ENCODE measurements at regions not wholly inside any gene's neighbourhood (a gene's known extent, or its start where the extent isn't known, plus 50 kb on each side); places are given as distances from the start of the nearest gene placed in this dataset.

- 66 to 91% methylated on average over 2 of the region's 2 CpGs for WGBS, 2 donors (ENCODE audit: low coverage in 1 of 2)
- H3K27me3 ChIP-seq = no peaks in the 10 kb centered on the region
- TF ChIP-seq POLR2AphosphoS5 (IDR thresholded peaks at IDR 0.05) (no peak), POLR2A (IDR thresholded peaks at IDR 0.05) (no peak), CTCF (IDR thresholded peaks at IDR 0.05) (no peak), EP300 (IDR thresholded peaks at IDR 0.05) (no peak)
- H3K9me3 ChIP-seq = no peaks in the 10 kb centered on the region
- no peaks in the 10 kb centered on the region for H3K4me1 ChIP-seq
- H3K4me3 ChIP-seq = no peak overlapping the region
- no peaks in the 10 kb centered on the region for H3K36me3 ChIP-seq
- ATAC-seq = no peak
- no peak overlapping the region for H3K27ac ChIP-seq
Measured at GRCh38 chr3:117268318-117268717, 558.7 kb downstream of the TUSC7 start.

- H3K27me3 ChIP-seq = no peaks in the 10 kb centered on the region
- no peak overlapping the region for H3K27ac ChIP-seq
- no peaks in the 10 kb centered on the region for H3K36me3 ChIP-seq
- WGBS, 2 donors (ENCODE audit: low coverage in 1 of 2) = 73 to 94% methylated on average over 2 of the region's 2 CpGs
- H3K4me1 ChIP-seq = no peaks in the 10 kb centered on the region
- no peak overlapping the region for H3K4me3 ChIP-seq
- no peaks in the 10 kb centered on the region for H3K9me3 ChIP-seq
- TF ChIP-seq EP300 (IDR thresholded peaks at IDR 0.05) = no peak
- no peak for TF ChIP-seq POLR2A (IDR thresholded peaks at IDR 0.05)
- no peak for TF ChIP-seq CTCF (IDR thresholded peaks at IDR 0.05)
- TF ChIP-seq POLR2AphosphoS5 (IDR thresholded peaks at IDR 0.05) = no peak
- no peak for ATAC-seq
Measured at GRCh38 chr3:117272274-117272673, 562.7 kb downstream of the TUSC7 start.

- 58 to 78% methylated on average over 5 of the region's 5 CpGs for WGBS, 2 donors (ENCODE audit: low coverage in 1 of 2)
- Histone ChIP-seq H3K27me3 (no peaks in the 10 kb centered on the region), H3K4me1 (no peaks in the 10 kb centered on the region), H3K36me3 (no peaks in the 10 kb centered on the region), H3K9me3 (no peaks in the 10 kb centered on the region), H3K27ac (no peak overlapping the region), H3K4me3 (no peak overlapping the region)
- no peak for ATAC-seq
- TF ChIP-seq POLR2A (IDR thresholded peaks at IDR 0.05) = no peak
- TF ChIP-seq POLR2AphosphoS5 (IDR thresholded peaks at IDR 0.05) = no peak
- no peak for TF ChIP-seq EP300 (IDR thresholded peaks at IDR 0.05)
- no peak for TF ChIP-seq CTCF (IDR thresholded peaks at IDR 0.05)
Measured at GRCh38 chr3:117272876-117273523, 563.4 kb downstream of the TUSC7 start.

- Histone ChIP-seq H3K36me3 (no peaks in the 10 kb centered on the region), H3K27me3 (no peaks in the 10 kb centered on the region), H3K9me3 (no peaks in the 10 kb centered on the region), H3K4me1 (no peaks in the 10 kb centered on the region), H3K27ac (no peak overlapping the region), H3K4me3 (no peak overlapping the region)
- no peak for ATAC-seq
- no peak for TF ChIP-seq POLR2A (IDR thresholded peaks at IDR 0.05)
- TF ChIP-seq CTCF (IDR thresholded peaks at IDR 0.05) = no peak
- no peak for TF ChIP-seq EP300 (IDR thresholded peaks at IDR 0.05)
- TF ChIP-seq POLR2AphosphoS5 (IDR thresholded peaks at IDR 0.05) = no peak
- 40 to 54% methylated on average over 2 of the region's 2 CpGs for WGBS, 2 donors (ENCODE audit: low coverage in 1 of 2)
Measured at GRCh38 chr3:117277816-117278215, 568.2 kb downstream of the TUSC7 start.

GRCh38 chr3:117278424-117279190 is 569.0 kb downstream of the TUSC7 start:
- Histone ChIP-seq H3K4me1 (no peaks in the 10 kb centered on the region), H3K36me3 (no peaks in the 10 kb centered on the region), H3K27me3 (no peaks in the 10 kb centered on the region), H3K9me3 (no peaks in the 10 kb centered on the region), H3K27ac (no peak overlapping the region), H3K4me3 (no peak overlapping the region)
- ATAC-seq = no peak
- 38 to 40% methylated on average over 5 of the region's 5 CpGs for WGBS, 2 donors (ENCODE audit: low coverage in 1 of 2)
- no peak for TF ChIP-seq POLR2AphosphoS5 (IDR thresholded peaks at IDR 0.05)
- no peak for TF ChIP-seq CTCF (IDR thresholded peaks at IDR 0.05)
- no peak for TF ChIP-seq POLR2A (IDR thresholded peaks at IDR 0.05)
- TF ChIP-seq EP300 (IDR thresholded peaks at IDR 0.05) = no peak
